ENCODE measurements at regions not wholly inside any gene's neighbourhood (a gene's known extent, or its start where the extent isn't known, plus 50 kb on each side); places are given as distances from the start of the nearest gene placed in this dataset.

- no peak for TF ChIP-seq CTCF (IDR thresholded peaks at IDR 0.05; ENCODE audit: low read length)
- TF ChIP-seq EZH2 (IDR thresholded peaks at IDR 0.05; ENCODE audit: borderline replicate concordance, low read length) = no peak
Observed at GRCh38 chr6:23823421-23823820, 302.6 kb upstream of the NRSN1 start.

Data from OCI-LY1 (cell line).